ENCODE measurements at regions not wholly inside any gene's neighbourhood (a gene's known extent, or its start where the extent isn't known, plus 50 kb on each side); places are given as distances from the start of the nearest gene placed in this dataset.
A peak's percentile ranks its signal among the peaks of the same experiment; 100 is the strongest.

GRCh38 chrX:78213331-78213730 is 73.9 kb upstream of the TAF9B start:
- H3K27me3 Mint-ChIP-seq (ENCODE audit: unreplicated experiment) = peaks cover 1% of the 10 kb centered on the region
- H3K36me3 Mint-ChIP-seq (ENCODE audit: unreplicated experiment) = no peaks in the 10 kb centered on the region
- TF ChIP-seq, protein P1, sequence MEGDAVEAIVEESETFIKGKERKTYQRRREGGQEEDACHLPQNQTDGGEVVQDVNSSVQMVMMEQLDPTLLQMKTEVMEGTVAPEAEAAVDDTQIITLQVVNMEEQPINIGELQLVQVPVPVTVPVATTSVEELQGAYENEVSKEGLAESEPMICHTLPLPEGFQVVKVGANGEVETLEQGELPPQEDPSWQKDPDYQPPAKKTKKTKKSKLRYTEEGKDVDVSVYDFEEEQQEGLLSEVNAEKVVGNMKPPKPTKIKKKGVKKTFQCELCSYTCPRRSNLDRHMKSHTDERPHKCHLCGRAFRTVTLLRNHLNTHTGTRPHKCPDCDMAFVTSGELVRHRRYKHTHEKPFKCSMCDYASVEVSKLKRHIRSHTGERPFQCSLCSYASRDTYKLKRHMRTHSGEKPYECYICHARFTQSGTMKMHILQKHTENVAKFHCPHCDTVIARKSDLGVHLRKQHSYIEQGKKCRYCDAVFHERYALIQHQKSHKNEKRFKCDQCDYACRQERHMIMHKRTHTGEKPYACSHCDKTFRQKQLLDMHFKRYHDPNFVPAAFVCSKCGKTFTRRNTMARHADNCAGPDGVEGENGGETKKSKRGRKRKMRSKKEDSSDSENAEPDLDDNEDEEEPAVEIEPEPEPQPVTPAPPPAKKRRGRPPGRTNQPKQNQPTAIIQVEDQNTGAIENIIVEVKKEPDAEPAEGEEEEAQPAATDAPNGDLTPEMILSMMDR (IDR thresholded peaks at IDR 0.05; ENCODE audit: partially characterized antibody, unreplicated experiment) = no peak
- no peak for DNase-seq
- H3K27ac Mint-ChIP-seq (ENCODE audit: unreplicated experiment) = no peak overlapping the region
- no peak overlapping the region for H3K4me3 Mint-ChIP-seq (ENCODE audit: unreplicated experiment)
- H3K9me3 Mint-ChIP-seq (ENCODE audit: unreplicated experiment) = no peaks in the 10 kb centered on the region
- no peaks in the 10 kb centered on the region for H3K4me1 Mint-ChIP-seq (ENCODE audit: low read depth, unreplicated experiment)

DNA sequence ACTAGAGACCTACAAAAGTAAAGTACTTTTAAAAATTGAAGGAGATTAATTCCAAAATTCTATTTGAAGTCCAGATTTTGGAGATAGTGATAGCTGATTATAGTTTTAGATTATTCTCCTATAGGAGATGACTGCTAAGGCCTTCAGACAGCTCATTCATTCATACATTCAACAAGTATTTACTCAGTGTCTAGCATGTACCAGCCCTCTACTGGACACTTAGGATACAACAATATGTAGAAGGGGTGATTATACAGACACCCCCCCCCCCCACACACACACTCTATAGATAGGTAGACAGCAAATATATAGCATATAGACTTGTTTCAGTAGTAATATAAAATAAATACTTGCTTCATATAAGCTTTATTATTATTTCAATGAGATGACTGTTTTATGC is 60.4 kb upstream of the TAF9B start:
- Mint-ChIP-seq H3K9me3 (ENCODE audit: unreplicated experiment) (no peaks in the 10 kb centered on the region), H3K4me3 (ENCODE audit: unreplicated experiment) (no peak overlapping the region), H3K27ac (ENCODE audit: unreplicated experiment) (no peak overlapping the region), H3K36me3 (ENCODE audit: unreplicated experiment) (no peaks in the 10 kb centered on the region), H3K4me1 (ENCODE audit: low read depth, unreplicated experiment) (no peaks in the 10 kb centered on the region), H3K27me3 (ENCODE audit: unreplicated experiment) (no peaks in the 10 kb centered on the region)
- TF ChIP-seq, protein P1 (IDR thresholded peaks at IDR 0.05; ENCODE audit: partially characterized antibody, unreplicated experiment) = peak; percentile 42
- DNase-seq = no peak

Data from glutamatergic neuron (in vitro differentiated cells).